HG03469 (cell line): ENCODE measurements at regions not wholly inside any gene's neighbourhood (a gene's known extent, or its start where the extent isn't known, plus 50 kb on each side); places are given as distances from the start of the nearest gene placed in this dataset.
"Not testable (repeated sequence)": the region's sequence is repeated elsewhere in the genome, so short reads cannot be mapped to it uniquely, and the experiment has no call there.

Source experiments
- ATAC-seq: cut with Tn5 transposase; IDR thresholded peaks from one replicate; pipeline ENCODE4 v1.9.1; 2021; ENCODE audit warnings: mild to moderate bottlenecking, moderate library complexity, moderate number of reproducible peaks; ENCODE audit not compliant: unreplicated experiment

- no peak for ATAC-seq
Measured at GRCh38 chr5:147075187-147075586, 159.6 kb upstream of the STK32A start.

GRCh38 chr5:147080391-147080790 lies 154.4 kb upstream of the STK32A start:
- no peak for ATAC-seq

- ATAC-seq = no peak
Measured at GRCh38 chr5:147081311-147081764, 153.5 kb upstream of the STK32A start.

- no peak for ATAC-seq
Measured at GRCh38 chr5:147084702-147085101, 150.1 kb upstream of the STK32A start.

GRCh38 chr5:147085409-147085808 lies 149.4 kb upstream of the STK32A start:
- ATAC-seq = no peak

GRCh38 chr5:147092044-147092443 lies 142.8 kb upstream of the STK32A start:
- ATAC-seq = no peak

- ATAC-seq = no peak
Measured at GRCh38 chr5:147093138-147093537, 141.7 kb upstream of the STK32A start.

GRCh38 chr5:147095740-147096139 lies 139.1 kb upstream of the STK32A start:
- ATAC-seq = no peak

GRCh38 chr5:147098233-147098790 lies 136.5 kb upstream of the STK32A start:
- no peak for ATAC-seq

- no peak for ATAC-seq
Measured at GRCh38 chr5:147101659-147102369, 133.0 kb upstream of the STK32A start.

- ATAC-seq = no peak
Measured at GRCh38 chr5:147112899-147113298, 121.9 kb upstream of the STK32A start.

- no peak for ATAC-seq
Measured at GRCh38 chr5:147113967-147114366, 120.9 kb upstream of the STK32A start.

- ATAC-seq = not testable (repeated sequence)
Measured at GRCh38 chr5:147139759-147140158, 95.1 kb upstream of the STK32A start.

GRCh38 chr5:147140558-147140957 lies 94.3 kb upstream of the STK32A start:
- ATAC-seq = no peak

GRCh38 chr5:147141580-147141979 lies 93.2 kb upstream of the STK32A start:
- ATAC-seq = not testable (repeated sequence)

GRCh38 chr5:147143215-147143614 lies 91.6 kb upstream of the STK32A start:
- no peak for ATAC-seq

GRCh38 chr5:147145328-147145727 lies 89.5 kb upstream of the STK32A start:
- ATAC-seq = no peak

GRCh38 chr5:147148715-147149114 lies 86.1 kb upstream of the STK32A start:
- ATAC-seq = no peak

- ATAC-seq = no peak
Measured at GRCh38 chr5:147152086-147152485, 82.7 kb upstream of the STK32A start.

GRCh38 chr5:147154809-147155208 lies 80.0 kb upstream of the STK32A start:
- no peak for ATAC-seq

GRCh38 chr5:147156012-147156411 lies 78.8 kb upstream of the STK32A start:
- no peak for ATAC-seq

- no peak for ATAC-seq
Measured at GRCh38 chr5:147160902-147161700, 73.7 kb upstream of the STK32A start.
